ENCODE measurements at regions not wholly inside any gene's neighbourhood (a gene's known extent, or its start where the extent isn't known, plus 50 kb on each side); places are given as distances from the start of the nearest gene placed in this dataset.

DNA sequence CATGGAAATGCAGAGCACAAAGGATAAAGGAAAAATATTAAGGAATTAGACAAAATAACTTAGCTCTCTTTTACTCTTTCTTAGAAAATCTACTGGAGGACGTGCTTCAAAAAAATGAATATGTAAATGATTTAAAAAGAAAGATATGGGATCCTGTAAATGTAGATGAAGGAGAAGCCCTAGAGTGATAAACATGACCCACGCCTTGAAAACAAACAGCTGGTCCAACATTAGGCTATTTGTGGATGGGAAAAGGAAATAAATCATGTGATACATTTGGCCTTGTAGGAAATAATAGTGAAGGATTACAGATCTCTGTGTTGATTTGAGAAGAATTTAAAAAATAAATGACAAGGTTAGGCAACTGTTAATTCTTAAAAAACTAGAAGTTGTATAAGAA, 492.1 kb upstream of the SLC39A10 start:
- ChIA-PET POLR2A (no interaction called here), CTCF (no interaction called here)
- no peak for DNase-seq (ENCODE audit: low read depth, low spot score)
- Histone ChIP-seq H3K27ac (ENCODE audit: insufficient read depth, low read depth, low read length) (no peak overlapping the region), H3K4me3 (replicated peaks in 1 of 3; ENCODE audit: insufficient read depth in 1 of 3, low read depth in 1 of 3, low read length in 3 of 3) (no peak overlapping the region), H3K27me3 (ENCODE audit: control insufficient read depth in 2 of 2, insufficient read depth in 2 of 2, low read length in 2 of 2) (no peaks in the 10 kb centered on the region), H3K9me3 (replicated peaks; ENCODE audit: control insufficient read depth, insufficient read depth, low read length) (no peaks in the 10 kb centered on the region), H3K79me2 (ENCODE audit: control insufficient read depth, insufficient read depth, low read length) (no peaks in the 10 kb centered on the region), H3K4me1 (ENCODE audit: control insufficient read depth, extremely low read depth, insufficient read depth, low read length) (no peaks in the 10 kb centered on the region), H2AFZ (ENCODE audit: low read depth, low read length) (no peak overlapping the region), H3K4me2 (ENCODE audit: insufficient read depth, low read length) (no peak overlapping the region), H3K9me1 (replicated peaks; ENCODE audit: control insufficient read depth, extremely low read depth, insufficient read depth, low read length) (no peaks in the 10 kb centered on the region), H3K9ac (replicated peaks; ENCODE audit: extremely low read depth, insufficient read depth, low read length) (no peak overlapping the region), H4K20me1 (replicated peaks; ENCODE audit: control insufficient read depth, extremely low read depth, insufficient read depth, low read length) (no peaks in the 10 kb centered on the region), H3K36me3 (ENCODE audit: control insufficient read depth in 2 of 2, extremely low read depth in 1 of 2, insufficient read depth in 2 of 2, low read length in 2 of 2) (no peaks in the 10 kb centered on the region)
- dilution Hi-C loops (cut with MboI; ENCODE audit: extremely low pct_ligation_motif_present, low sequenced_read_pairs): no loop called here
- intact Hi-C loops (cut with micrococcal nuclease): no loop called here
- BruUV-seq (replicated peaks): no TSS peak
- TF ChIP-seq FOS (IDR thresholded peaks at IDR 0.05; ENCODE audit: borderline replicate concordance, insufficient read depth, low read length) (no peak), MYC (IDR thresholded peaks at IDR 0.05; ENCODE audit: low read depth, low read length) (no peak), EZH2 (IDR thresholded peaks at IDR 0.05; ENCODE audit: borderline replicate concordance, low read depth, low read length, severe bottlenecking) (no peak), GATA2 (IDR thresholded peaks at IDR 0.05; ENCODE audit: insufficient read depth, insufficient read length, low read depth, low read length) (no peak), POLR2AphosphoS5 (IDR thresholded peaks at IDR 0.05; ENCODE audit: insufficient read depth, low read depth, low read length) (no peak), CTCF (IDR thresholded peaks at IDR 0.05; ENCODE audit: extremely low read depth in 1 of 2, insufficient read depth in 1 of 2, low read depth in 1 of 2, low read length in 2 of 2) (no peak)
- no peak for FAIRE-seq

- intact Hi-C loops (cut with micrococcal nuclease) (no loop called here), dilution Hi-C loops (cut with MboI; ENCODE audit: extremely low pct_ligation_motif_present, low sequenced_read_pairs) (no loop called here)
- Histone ChIP-seq H3K4me3 (replicated peaks in 1 of 3; ENCODE audit: insufficient read depth in 1 of 3, low read depth in 1 of 3, low read length in 3 of 3) (no peak overlapping the region), H3K4me2 (ENCODE audit: insufficient read depth, low read length) (no peak overlapping the region), H3K9me1 (replicated peaks; ENCODE audit: control insufficient read depth, extremely low read depth, insufficient read depth, low read length) (no peaks in the 10 kb centered on the region), H2AFZ (ENCODE audit: low read depth, low read length) (no peak overlapping the region), H3K79me2 (ENCODE audit: control insufficient read depth, insufficient read depth, low read length) (no peaks in the 10 kb centered on the region), H3K4me1 (ENCODE audit: control insufficient read depth, extremely low read depth, insufficient read depth, low read length) (no peaks in the 10 kb centered on the region), H3K9ac (replicated peaks; ENCODE audit: extremely low read depth, insufficient read depth, low read length) (no peak overlapping the region), H4K20me1 (replicated peaks; ENCODE audit: control insufficient read depth, extremely low read depth, insufficient read depth, low read length) (no peaks in the 10 kb centered on the region), H3K9me3 (replicated peaks; ENCODE audit: control insufficient read depth, insufficient read depth, low read length) (no peaks in the 10 kb centered on the region), H3K27me3 (ENCODE audit: control insufficient read depth in 2 of 2, insufficient read depth in 2 of 2, low read length in 2 of 2) (no peaks in the 10 kb centered on the region), H3K36me3 (ENCODE audit: control insufficient read depth in 2 of 2, extremely low read depth in 1 of 2, insufficient read depth in 2 of 2, low read length in 2 of 2) (no peaks in the 10 kb centered on the region), H3K27ac (ENCODE audit: insufficient read depth, low read depth, low read length) (no peak overlapping the region)
- TF ChIP-seq POLR2A (IDR thresholded peaks at IDR 0.05; ENCODE audit: low read depth, low read length): no peak
- TF ChIP-seq JUN (IDR thresholded peaks at IDR 0.05; ENCODE audit: borderline replicate concordance, insufficient read depth, insufficient read length, low read depth): no peak
- TF ChIP-seq CTCF (IDR thresholded peaks at IDR 0.05; ENCODE audit: extremely low read depth in 1 of 2, insufficient read depth in 1 of 2, low read depth in 1 of 2, low read length in 2 of 2): no peak
- TF ChIP-seq EZH2 (IDR thresholded peaks at IDR 0.05; ENCODE audit: borderline replicate concordance, low read depth, low read length, severe bottlenecking): no peak
- no peak for TF ChIP-seq MYC (IDR thresholded peaks at IDR 0.05; ENCODE audit: low read depth, low read length)
- TF ChIP-seq POLR2AphosphoS5 (IDR thresholded peaks at IDR 0.05; ENCODE audit: insufficient read depth, low read depth, low read length): no peak
- no peak for TF ChIP-seq GATA2 (IDR thresholded peaks at IDR 0.05; ENCODE audit: insufficient read depth, insufficient read length, low read depth, low read length)
- no peak for TF ChIP-seq FOS (IDR thresholded peaks at IDR 0.05; ENCODE audit: borderline replicate concordance, insufficient read depth, low read length)
- BruUV-seq (replicated peaks): no TSS peak
- ChIA-PET CTCF (no interaction called here), POLR2A (no interaction called here)
- no peak for FAIRE-seq
- DNase-seq (ENCODE audit: low read depth, low spot score): no peak
These were observed 494.1 kb upstream of the SLC39A10 start for GRCh38 chr2:195162918-195163317.

Measured in endothelial cell of umbilical vein (primary cell).